ENCODE measurements at regions not wholly inside any gene's neighbourhood (a gene's known extent, or its start where the extent isn't known, plus 50 kb on each side); places are given as distances from the start of the nearest gene placed in this dataset.
"Not testable (repeated sequence)": the region's sequence is repeated elsewhere in the genome, so short reads cannot be mapped to it uniquely, and the experiment has no call there.

DNA sequence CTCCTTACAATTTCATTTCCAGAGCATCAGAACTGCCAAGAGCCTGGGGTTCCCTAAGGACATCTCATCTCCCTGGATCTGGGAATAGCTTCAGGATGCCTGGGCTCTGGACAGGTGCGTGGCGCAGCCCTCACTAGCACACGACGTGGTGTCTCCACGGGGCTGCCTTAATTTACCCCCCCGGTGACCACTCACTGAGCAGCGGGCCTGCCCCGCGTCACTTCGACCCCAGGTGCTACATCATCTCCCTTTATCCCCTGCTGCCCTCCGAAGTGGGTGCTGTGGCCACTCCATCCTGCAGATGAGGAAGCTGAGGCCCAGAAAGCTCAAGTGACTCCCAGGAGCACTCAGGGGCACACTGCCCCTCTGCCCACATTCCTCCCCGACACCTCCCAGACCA, 177.8 kb upstream of the SFSWAP start:
- no peak for DNase-seq
- TF ChIP-seq POLR2A (IDR thresholded peaks at IDR 0.05; ENCODE audit: low read length) = no peak
- no peak for TF ChIP-seq GATA1 (IDR thresholded peaks at IDR 0.05; ENCODE audit: low read depth, low read length)

DNA sequence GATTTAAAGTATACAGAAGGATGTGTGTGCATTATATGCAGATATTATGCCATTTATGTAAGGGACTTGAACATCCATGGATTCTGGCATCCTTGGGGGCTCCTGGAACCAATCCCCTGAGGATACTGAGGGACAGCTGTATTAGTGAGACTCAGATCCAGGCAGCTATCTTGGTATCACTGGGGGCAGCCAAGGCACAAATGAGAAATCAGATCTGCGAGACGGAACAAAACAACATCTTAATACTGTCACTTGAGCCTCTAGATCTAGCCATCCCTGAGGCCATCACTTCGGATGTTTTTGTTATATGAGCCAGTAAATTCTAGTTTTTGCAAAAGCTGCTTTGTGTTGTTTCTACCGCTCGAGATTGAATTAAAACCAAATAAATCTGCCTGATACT, 175.1 kb upstream of the SFSWAP start:
- DNase-seq = no peak
- no peak for TF ChIP-seq GATA1 (IDR thresholded peaks at IDR 0.05; ENCODE audit: low read depth, low read length)
- TF ChIP-seq POLR2A (IDR thresholded peaks at IDR 0.05; ENCODE audit: low read length) = no peak

DNA sequence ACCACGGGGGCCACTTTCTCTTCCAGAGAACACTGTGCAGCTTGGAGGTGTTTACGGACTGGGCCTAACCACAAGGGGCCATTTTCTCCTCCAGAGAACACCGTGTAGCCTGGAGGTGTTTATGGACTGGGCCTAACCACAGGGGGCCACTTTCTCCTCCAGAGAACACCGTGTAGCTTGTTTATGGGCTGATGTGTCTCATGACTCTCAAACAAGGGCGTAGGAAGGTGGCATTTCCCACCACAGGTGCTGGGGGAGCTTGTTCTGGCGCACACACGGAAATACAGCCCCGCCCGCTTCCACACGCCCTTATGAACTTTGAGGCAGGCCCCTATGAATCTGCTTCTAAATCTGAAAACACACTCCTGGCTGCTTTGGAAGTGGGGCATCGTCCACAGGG, 174.6 kb upstream of the SFSWAP start:
- no peak for DNase-seq
- TF ChIP-seq GATA1 (IDR thresholded peaks at IDR 0.05; ENCODE audit: low read depth, low read length) (no peak), POLR2A (IDR thresholded peaks at IDR 0.05; ENCODE audit: low read length) (no peak)

DNA sequence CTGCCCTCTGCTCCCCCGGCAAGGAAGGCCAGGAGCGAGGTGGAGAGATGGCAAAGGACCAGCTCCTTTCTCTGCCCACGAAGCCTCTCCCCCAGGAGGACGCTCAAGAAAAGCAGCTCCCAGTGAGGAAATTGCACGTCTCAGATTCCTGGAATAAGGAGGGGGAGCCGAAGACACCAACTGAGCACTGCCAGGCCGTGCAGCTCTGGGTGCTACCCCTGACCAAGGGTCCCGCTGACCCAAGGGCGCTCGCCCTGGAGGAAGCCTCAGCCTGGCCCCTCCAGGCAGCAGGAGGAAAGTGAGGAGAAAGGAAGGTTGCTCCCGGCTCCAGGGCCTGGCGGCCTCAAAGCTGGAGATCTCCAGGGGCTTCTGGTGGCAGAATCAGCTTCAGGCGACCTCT, 174.1 kb upstream of the SFSWAP start:
- TF ChIP-seq POLR2A (IDR thresholded peaks at IDR 0.05; ENCODE audit: low read length) = no peak
- no peak for TF ChIP-seq GATA1 (IDR thresholded peaks at IDR 0.05; ENCODE audit: low read depth, low read length)
- DNase-seq = no peak

DNA sequence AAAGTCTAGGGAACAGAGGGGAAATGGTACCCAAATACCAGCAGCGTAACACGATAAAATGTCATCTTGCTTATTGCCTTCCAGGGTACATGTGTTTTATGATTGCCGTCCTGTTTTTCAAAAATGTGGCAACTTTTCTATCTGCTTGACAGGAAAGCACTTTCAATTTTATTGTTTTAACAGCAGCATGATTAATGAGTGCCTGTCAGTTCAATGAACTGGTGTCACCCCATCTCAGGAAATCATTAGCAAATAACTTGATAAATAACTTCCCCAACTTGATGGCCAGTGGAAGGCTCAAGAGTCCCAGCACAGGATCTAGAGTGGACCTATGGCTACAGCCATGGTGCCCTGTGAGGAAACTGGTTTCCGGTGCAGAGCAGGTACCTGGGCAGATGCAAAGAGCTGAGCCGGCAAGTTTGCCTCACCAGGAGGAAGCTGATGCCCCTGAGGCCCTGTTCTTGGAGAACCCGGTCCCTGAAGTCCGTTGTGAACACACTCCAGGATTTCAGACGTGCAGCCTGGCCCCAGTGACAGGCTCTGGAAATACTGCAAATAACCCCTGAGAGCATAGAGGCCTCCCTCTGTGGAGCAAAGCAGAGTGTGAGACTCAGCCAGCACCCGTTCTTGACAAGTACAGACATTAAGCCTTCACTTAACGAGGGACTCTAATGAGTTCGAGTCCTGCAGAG, 173.5 kb upstream of the SFSWAP start:
- no peak for DNase-seq
- no peak for TF ChIP-seq GATA1 (IDR thresholded peaks at IDR 0.05; ENCODE audit: low read depth, low read length)

DNA sequence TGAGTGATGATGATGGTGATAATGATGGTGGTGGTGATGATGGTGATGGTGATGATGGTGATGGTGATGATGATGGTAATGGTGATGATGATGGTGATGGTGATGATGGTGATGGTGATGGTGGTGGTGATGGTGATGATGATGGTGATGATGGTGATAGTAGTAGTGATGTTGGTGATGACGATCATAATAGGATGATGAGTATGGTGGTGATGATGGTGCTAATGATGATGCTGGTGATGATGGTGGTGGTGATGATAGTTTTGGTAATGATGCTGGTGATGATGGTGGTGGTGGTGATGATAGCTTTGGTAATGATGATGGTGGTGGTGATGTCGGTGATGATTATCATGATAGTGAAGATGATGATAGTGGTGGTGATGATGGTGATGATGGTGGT, 171.5 kb upstream of the SFSWAP start:
- no peak for DNase-seq
- TF ChIP-seq GATA1 (IDR thresholded peaks at IDR 0.05; ENCODE audit: low read depth, low read length) (no peak), POLR2A (IDR thresholded peaks at IDR 0.05; ENCODE audit: low read length) (no peak)

DNA sequence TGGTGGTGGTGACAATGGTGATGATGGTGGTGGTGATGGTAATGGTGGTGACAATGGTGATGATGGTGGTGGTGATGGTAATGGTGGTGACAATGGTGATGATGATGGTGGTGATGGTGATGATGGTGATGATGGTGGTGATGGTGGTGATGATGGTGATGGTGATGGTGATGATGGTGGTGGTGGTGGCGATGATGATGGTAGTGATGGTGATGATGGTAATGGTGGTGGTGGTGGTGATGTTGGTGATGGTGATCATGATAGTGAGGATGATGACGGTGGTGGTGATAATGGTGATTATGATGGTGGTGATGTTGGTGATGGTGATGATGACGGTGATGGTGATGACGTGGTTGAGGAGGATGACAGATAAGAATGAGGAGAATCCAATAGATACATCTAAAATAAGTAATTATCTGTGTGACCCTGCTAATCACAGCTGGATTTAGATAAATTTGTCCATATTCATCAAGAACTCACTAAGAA, 170.7 kb upstream of the SFSWAP start:
- DNase-seq = no peak
- TF ChIP-seq POLR2A (IDR thresholded peaks at IDR 0.05; ENCODE audit: low read length) = no peak
- TF ChIP-seq GATA1 (IDR thresholded peaks at IDR 0.05; ENCODE audit: low read depth, low read length) = no peak

DNA sequence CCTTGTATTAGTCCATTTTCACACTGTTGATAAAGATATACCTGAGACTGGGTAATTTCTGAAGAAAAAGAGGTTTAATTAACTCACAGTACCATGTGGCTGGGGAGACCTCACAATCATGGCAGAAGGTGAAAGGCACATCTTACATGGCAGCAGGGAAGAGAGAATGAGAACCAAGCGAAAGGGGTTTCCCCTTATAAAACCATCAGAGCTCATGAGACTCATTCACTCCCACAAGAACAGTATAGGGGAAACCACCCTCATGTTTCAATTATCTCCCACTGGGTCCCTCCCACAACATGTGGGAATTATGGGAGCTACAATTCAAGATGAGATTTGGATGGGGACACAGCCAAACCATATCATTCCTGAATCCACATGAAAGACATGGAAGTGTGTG, 169.4 kb upstream of the SFSWAP start:
- not testable (repeated sequence) for DNase-seq

DNA sequence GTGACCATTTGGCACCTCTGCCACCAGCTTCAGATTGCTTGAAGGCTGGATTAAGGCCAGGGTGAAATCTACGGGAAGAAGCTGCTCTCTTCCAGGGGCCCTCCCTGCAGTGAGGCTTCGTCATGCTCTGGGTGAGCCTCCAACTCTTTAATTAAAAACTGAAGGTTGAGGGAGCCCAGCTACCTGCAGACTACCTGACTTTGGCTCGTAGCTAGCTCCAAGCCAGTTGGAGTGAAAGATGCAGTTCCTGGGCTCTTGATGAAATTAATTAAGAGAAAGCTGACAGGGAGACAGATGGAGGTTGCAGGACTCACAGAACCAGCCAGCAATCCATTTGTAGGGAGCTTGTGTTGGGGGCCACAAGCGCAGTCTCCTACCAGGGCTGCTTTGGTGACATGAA, 168.5 kb upstream of the SFSWAP start:
- DNase-seq = no peak
- TF ChIP-seq POLR2A (IDR thresholded peaks at IDR 0.05; ENCODE audit: low read length) (no peak), GATA1 (IDR thresholded peaks at IDR 0.05; ENCODE audit: low read depth, low read length) (no peak)

DNA sequence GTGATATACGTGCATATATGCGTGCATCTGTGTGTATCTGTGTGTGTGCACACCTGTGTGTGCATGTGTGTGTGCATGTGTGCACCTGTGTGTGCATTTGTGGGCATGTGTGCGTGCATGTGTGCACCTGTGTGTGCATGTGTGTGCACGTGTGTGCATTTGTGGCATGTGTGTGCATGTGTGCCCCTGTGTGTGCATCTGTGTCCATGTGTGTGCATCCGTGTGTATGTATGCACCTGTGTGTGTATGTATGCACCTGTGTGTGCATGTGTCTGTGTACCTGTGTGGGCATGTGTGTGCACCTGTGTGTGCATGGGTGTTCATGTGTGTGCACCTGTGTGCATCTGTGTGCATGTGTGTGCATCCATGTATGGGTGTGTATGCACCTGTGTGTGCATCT, 167.8 kb upstream of the SFSWAP start:
- no peak for DNase-seq
- TF ChIP-seq POLR2A (IDR thresholded peaks at IDR 0.05; ENCODE audit: low read length) (no peak), GATA1 (IDR thresholded peaks at IDR 0.05; ENCODE audit: low read depth, low read length) (no peak)

DNA sequence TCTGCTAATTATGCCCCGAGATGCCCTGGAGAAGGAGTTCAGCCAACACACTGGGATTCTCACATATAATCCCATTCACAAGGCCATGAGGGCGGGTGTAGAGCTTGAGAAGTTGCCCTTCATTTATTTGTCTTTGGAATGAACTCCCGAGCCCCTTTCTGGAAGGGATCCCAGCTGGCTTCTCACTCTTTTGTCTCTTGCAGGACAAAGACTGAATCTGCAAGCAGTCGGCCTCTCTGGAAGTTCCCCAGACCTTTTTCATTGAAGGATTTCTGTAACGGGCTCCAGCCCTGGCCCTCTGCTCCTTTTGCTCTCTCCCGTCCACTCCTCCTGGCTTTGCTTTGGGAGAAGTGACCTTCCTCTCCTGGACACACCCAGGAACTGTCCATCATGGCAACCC, 163.3 kb upstream of the SFSWAP start:
- TF ChIP-seq POLR2A (IDR thresholded peaks at IDR 0.05; ENCODE audit: low read length) = no peak
- TF ChIP-seq GATA1 (IDR thresholded peaks at IDR 0.05; ENCODE audit: low read depth, low read length) = no peak

DNA sequence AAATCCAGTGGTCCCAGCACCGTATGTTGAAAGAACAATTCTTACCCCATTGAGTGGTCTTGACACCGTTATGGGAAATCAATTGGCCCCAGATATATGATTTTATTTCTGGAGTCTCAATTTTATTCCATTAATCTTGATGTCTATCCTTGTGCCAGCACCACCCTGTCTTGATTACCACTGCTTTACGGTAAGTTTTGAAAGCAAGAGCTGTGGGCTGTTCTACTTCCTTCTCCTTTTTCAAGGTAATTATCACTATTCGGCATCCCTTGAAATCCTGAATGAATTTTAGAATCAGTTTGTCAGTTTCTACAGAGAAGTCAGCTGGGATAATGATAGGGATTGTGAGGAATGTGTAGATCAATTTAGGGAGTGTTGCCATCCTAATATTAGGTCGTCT, 160.8 kb upstream of the SFSWAP start:
- DNase-seq = no peak
- no peak for TF ChIP-seq POLR2A (IDR thresholded peaks at IDR 0.05; ENCODE audit: low read length)

More for the DNA sequence above, 163.3 kb upstream of the SFSWAP start:
- DNase-seq = no peak

DNA sequence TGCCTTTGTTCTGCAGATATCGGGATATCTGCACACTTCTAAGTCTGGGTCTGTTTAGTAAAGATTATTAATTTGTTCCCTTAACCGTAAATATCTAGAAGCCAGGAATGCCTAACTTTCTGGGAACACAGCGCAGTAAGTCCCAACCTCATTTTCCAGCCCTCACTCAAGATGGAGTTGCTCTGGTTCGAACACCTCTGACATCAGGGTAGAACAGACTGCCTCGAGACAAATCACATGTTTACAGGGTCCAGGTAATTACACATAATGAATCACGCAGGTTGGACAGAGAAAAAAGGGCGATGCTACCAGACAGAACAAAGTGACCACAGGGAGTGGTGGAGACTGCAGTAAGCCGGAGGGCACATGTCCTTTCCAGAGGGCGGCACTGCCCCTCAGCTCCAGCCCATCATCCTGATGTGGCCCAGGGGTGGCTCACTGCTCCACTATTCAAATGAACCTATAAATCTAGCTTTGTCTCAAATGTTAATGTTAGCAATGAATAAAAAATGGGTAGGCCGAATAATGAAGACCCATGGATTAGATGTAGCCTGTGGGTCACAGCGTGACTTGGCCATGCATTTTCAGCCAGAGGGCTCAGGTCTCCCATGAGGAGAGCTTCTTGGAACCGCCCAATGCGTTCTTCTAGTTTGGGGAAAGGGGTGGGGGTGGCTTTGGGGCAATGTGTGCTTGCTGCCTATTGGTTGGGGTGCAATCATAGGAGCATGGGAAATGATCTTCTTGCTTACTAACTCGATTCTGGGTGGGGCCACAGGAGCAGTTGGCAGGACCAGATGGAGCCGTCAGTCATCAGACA, 159.0 kb upstream of the SFSWAP start:
- TF ChIP-seq POLR2A (IDR thresholded peaks at IDR 0.05; ENCODE audit: low read length) (no peak), GATA1 (IDR thresholded peaks at IDR 0.05; ENCODE audit: low read depth, low read length) (no peak)
- no peak for DNase-seq

DNA sequence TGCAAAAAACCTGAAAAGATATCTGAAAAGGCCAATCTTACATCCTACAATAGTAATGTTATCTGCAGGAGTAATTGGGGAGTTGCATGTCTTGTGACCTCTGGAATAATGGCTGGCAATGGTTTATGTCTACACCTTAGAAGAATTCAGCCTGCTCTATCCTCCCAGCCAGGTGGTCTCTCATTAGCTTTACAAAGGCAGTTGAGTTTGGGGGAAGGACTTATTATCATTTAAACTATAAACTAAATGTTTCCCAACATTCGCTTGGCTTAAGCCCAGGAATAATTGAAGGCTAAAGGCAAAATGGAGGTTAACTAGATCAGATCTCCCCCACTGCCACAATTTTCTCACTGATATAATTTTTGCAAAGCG, 158.4 kb upstream of the SFSWAP start:
- DNase-seq = no peak
- TF ChIP-seq GATA1 (IDR thresholded peaks at IDR 0.05; ENCODE audit: low read depth, low read length) (no peak), POLR2A (IDR thresholded peaks at IDR 0.05; ENCODE audit: low read length) (no peak)

DNA sequence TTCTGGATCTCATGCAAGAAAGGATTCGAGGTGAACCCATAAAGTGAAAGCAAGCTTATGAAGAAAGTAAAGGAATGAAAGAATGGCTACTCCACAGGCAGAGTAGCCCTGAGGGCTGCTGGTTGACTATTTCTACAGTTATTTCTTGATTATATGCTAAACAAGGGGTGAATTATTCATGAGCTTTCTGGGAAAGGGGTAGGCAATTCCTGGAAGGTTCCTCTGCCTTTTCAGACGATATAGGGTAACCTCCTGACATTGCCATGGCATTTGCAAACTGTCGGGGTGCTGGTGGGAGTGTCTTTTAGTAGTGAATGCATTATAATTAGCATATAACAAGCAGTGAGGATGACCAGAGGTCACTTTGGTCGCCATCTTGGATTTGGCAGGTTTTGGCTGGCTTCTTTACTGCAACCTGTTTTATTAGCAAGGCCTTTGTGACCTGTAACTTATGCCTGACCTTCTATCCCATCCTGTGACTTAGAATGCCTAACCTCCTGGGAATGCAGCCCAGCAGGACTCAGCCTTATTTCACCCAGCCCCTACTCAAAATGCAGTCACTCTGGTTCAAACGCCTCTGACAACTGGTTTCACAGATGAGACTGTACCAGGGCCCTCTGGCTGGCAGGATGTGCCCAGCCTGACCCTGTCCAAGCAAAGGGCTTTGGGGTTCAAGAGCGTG, 157.7 kb upstream of the SFSWAP start:
- no peak for DNase-seq
- TF ChIP-seq POLR2A (IDR thresholded peaks at IDR 0.05; ENCODE audit: low read length) (no peak), GATA1 (IDR thresholded peaks at IDR 0.05; ENCODE audit: low read depth, low read length) (no peak)
